GM10248 (cell line): ENCODE measurements at regions not wholly inside any gene's neighbourhood (a gene's known extent, or its start where the extent isn't known, plus 50 kb on each side); places are given as distances from the start of the nearest gene placed in this dataset.

Source experiments
- CTCF ChIA-PET: fragments of 300-600 bp; sonication (Branson Sonifier 250); formaldehyde crosslinking; extraction: SDS; loops from one replicate; lab custom pipeline; 2021; ENCODE audit warnings: antibody characterized with exemption; lab: Yijun Ruan, JAX
- POLR2A ChIA-PET: fragments of 350-650 bp; sonication (Branson Sonifier 250); formaldehyde crosslinking; extraction: SDS; loops from one replicate; lab custom pipeline; 2020; ENCODE audit warnings: antibody characterized with exemption; lab: Yijun Ruan, JAX
- DNase-seq: peaks from one replicate; pipeline ENCODE4 v3.0.0; 2012; ENCODE audit errors: extremely low spot score
- TF ChIP-seq, protein P1 (sequence below): IDR thresholded peaks from 2 replicates; pipeline ENCODE4 v1.5.1; 2012; ENCODE audit warnings: mild to moderate bottlenecking, low read depth; ENCODE audit errors: extremely low read depth, missing control alignments, control extremely low read depth

DNA sequence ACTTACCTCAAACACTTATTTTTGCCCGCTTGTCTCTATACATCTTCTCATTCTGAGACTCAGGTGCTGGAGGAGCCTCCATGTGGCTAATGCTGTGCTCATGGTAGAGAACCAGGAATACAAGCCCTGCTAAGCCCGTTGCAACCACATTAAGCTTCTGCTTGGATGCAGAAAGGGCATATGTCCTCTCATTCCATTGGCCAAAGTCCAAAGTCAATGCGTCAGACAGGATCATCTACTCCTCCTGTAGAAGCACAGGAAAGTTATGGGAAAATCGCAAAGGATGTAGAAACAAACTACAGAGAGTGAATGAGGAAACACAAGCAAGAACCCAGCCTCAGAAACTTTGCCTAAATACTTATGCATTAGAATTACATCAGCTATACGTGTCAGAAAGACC lies 124.5 kb upstream of the AGA start:
- POLR2A ChIA-PET = no interaction called here
- CTCF ChIA-PET = interaction anchor here (1.2 kb wide), 1 partner anchor 12 kb away, joined by 4 read pairs; no protein-coding TSS in a partner anchor
- TF ChIP-seq, protein P1, sequence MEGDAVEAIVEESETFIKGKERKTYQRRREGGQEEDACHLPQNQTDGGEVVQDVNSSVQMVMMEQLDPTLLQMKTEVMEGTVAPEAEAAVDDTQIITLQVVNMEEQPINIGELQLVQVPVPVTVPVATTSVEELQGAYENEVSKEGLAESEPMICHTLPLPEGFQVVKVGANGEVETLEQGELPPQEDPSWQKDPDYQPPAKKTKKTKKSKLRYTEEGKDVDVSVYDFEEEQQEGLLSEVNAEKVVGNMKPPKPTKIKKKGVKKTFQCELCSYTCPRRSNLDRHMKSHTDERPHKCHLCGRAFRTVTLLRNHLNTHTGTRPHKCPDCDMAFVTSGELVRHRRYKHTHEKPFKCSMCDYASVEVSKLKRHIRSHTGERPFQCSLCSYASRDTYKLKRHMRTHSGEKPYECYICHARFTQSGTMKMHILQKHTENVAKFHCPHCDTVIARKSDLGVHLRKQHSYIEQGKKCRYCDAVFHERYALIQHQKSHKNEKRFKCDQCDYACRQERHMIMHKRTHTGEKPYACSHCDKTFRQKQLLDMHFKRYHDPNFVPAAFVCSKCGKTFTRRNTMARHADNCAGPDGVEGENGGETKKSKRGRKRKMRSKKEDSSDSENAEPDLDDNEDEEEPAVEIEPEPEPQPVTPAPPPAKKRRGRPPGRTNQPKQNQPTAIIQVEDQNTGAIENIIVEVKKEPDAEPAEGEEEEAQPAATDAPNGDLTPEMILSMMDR = no peak
- no peak for DNase-seq

DNA sequence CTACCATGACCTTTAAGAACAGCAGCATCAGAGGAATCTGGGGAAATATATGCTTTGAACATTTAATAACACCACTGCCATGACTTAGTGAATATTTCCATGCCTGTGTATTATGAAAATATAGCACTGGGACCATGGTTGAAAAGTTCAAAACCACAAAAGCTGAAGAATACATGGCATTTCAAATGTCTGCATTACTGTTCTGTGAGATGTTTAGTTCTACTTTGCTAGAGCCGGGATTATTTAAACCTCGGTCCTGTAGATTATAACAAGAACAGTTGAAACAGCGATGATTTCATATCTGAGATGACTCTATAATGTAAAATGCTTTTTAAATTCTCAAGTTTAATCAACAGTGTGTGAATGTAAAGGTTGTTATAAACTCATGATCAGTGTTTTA lies 126.7 kb upstream of the AGA start:
- POLR2A ChIA-PET = no interaction called here
- CTCF ChIA-PET = interaction anchor here (0.9 to 1.6 kb wide), 3 partner anchors 10 to 64 kb away, joined by 4 read pairs; no protein-coding TSS in a partner anchor
- TF ChIP-seq, protein P1 = no peak
- DNase-seq = no peak

DNA sequence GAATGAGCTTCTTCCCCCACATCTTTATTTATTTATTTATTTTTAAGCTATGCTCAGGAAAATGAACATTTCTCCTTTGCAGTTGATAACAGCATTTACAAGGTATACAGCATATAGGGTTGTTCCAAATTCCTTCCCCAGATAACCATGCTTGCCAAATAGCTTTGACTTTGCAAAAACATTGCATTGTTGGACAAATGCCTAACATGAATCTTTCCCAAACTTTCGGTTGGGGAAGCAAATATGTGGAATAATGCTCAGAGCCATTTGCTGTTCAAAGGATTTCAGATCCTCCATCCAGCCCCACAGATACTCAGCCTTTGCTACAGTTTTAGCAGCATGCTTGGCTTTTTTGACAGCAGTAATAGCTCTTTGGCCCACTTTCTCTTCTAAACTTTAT lies 127.2 kb upstream of the AGA start:
- ChIA-PET CTCF (interaction anchor here (0.9 to 1.6 kb wide), 3 partner anchors 10 to 65 kb away, joined by 4 read pairs; no protein-coding TSS in a partner anchor), POLR2A (no interaction called here)

DNA sequence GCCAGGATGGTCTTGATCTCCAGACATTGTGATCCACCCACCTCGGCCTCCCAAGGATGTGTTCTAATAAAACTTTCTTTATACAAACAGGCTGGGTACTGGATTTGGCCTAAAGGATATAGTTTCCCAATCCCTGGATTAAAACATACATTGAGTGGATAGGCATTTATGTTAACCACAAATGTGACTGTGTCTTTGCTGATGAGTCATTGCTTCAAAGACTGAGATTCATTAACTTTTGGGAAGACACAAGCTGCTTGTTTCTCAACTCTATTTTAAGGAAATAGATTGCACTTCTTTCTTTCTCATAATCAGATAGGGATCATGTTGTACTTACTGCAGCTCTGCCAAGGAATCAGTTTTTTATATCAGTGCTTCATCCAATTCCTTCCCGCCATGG lies 131.3 kb upstream of the AGA start:
- ChIA-PET CTCF (no interaction called here), POLR2A (no interaction called here)
- DNase-seq = no peak
- TF ChIP-seq, protein P1 = no peak

More for the DNA sequence above, 127.2 kb upstream of the AGA start:
- TF ChIP-seq, protein P1 = no peak
- DNase-seq = no peak

DNA sequence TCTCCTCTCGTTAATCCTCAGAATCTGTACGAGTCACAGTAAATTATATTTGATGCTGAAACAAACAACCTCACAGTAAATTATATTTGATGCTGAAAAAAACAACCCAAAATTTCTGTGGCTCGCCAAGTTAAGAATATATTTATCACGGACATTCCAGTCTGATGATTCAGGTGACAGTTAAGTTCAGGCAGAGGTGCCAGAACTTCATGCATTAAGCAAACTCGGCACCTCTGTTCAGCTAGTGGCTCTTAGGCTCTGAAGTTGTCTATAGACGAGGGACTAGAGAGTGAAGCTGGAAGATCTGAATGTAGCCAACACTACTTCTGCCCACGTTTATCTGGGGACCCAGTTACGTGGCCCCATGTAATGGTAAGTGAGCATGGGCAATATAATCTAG lies 132.2 kb upstream of the AGA start:
- TF ChIP-seq, protein P1 = no peak
- ChIA-PET POLR2A (no interaction called here), CTCF (no interaction called here)
- no peak for DNase-seq

DNA sequence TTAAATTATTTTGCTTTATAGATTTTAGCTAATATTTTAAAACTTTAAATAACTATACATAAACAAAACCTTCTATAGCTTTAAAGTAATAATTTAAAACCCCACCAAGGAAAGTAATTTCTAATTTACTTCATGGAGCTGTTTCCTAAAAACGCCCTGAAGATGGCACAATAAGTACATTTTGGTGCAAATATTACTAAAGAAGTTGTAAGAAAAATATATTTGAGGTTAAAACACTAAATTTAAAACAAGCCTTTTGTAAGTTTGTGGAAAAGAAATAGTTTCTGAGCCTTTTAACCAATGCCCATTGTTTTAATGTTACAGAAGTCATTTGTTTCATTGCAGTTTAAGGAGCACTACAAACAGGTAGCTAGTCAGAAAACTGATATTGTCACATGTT lies 137.4 kb upstream of the AGA start:
- no peak for DNase-seq
- ChIA-PET POLR2A (no interaction called here), CTCF (interaction anchor here (1.1 kb wide), 1 partner anchor 14 kb away, joined by 3 read pairs; no protein-coding TSS in a partner anchor)
- TF ChIP-seq, protein P1 = no peak
